DND-41 (cell line): ENCODE measurements at regions not wholly inside any gene's neighbourhood (a gene's known extent, or its start where the extent isn't known, plus 50 kb on each side); places are given as distances from the start of the nearest gene placed in this dataset.

ENCODE experiments used
- CTCF ChIP-seq: IDR thresholded peaks from 2 replicates; pipeline ENCODE4 v1.5.1; 2012; ENCODE audit warnings: borderline replicate concordance, low read length, moderate library complexity, mild to moderate bottlenecking; ENCODE audit not compliant: poor library complexity, severe bottlenecking; ENCODE audit errors: extremely low read depth
- EZH2 ChIP-seq: IDR thresholded peaks from 3 replicates; pipeline ENCODE4 v1.6.1; 2012; ENCODE audit warnings: borderline replicate concordance, low read depth, mild to moderate bottlenecking, moderate library complexity, low read length, inconsistent platforms; ENCODE audit not compliant: severe bottlenecking

GRCh38 chr2:42995752-42996422 lies 203.5 kb upstream of the HAAO start:
- no peak for TF ChIP-seq CTCF
- no peak for TF ChIP-seq EZH2
